ENCODE measurements at regions not wholly inside any gene's neighbourhood (a gene's known extent, or its start where the extent isn't known, plus 50 kb on each side); places are given as distances from the start of the nearest gene placed in this dataset.

DNA sequence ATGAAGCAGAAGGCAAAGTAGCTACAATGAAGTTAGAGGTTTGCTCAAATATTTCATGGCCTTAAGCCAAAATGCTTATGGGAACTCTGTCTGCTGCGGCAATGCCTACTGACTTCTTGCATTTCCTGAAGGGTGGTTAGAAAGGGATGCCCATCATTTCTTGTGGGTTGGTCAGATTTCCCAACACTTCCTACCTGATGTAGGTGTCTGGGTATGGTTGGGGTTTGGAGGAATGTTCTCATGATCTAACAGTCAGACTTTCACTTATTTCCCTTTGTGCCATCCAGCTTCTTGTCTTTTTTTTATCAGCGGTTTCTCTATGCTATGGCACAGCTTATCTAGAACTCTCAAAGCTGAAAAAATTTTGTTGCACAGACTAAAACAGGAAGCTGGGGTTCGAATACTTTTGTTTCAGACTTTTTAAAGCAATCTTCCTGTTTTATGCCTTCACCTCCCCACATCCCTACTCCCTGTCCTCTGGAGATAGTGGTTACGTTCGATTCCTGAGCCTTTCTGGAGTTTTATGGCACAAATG, 307.7 kb downstream of the USP25 start:
- Mint-ChIP-seq H3K27me3 (ENCODE audit: low read depth) (no peaks in the 10 kb centered on the region), H3K4me1 (ENCODE audit: low read depth) (peaks cover 11% of the 10 kb centered on the region), H3K36me3 (ENCODE audit: low read depth) (no peaks in the 10 kb centered on the region), H3K4me3 (ENCODE audit: unreplicated experiment) (no peak overlapping the region), H3K27ac (ENCODE audit: unreplicated experiment) (peak overlapping the region; percentile 34), H3K9me3 (ENCODE audit: low read depth) (peaks cover 9% of the 10 kb centered on the region)
- TF ChIP-seq, protein P1, sequence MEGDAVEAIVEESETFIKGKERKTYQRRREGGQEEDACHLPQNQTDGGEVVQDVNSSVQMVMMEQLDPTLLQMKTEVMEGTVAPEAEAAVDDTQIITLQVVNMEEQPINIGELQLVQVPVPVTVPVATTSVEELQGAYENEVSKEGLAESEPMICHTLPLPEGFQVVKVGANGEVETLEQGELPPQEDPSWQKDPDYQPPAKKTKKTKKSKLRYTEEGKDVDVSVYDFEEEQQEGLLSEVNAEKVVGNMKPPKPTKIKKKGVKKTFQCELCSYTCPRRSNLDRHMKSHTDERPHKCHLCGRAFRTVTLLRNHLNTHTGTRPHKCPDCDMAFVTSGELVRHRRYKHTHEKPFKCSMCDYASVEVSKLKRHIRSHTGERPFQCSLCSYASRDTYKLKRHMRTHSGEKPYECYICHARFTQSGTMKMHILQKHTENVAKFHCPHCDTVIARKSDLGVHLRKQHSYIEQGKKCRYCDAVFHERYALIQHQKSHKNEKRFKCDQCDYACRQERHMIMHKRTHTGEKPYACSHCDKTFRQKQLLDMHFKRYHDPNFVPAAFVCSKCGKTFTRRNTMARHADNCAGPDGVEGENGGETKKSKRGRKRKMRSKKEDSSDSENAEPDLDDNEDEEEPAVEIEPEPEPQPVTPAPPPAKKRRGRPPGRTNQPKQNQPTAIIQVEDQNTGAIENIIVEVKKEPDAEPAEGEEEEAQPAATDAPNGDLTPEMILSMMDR (IDR thresholded peaks at IDR 0.05): no peak
- no peak for DNase-seq (ENCODE audit: low spot score)

DNA sequence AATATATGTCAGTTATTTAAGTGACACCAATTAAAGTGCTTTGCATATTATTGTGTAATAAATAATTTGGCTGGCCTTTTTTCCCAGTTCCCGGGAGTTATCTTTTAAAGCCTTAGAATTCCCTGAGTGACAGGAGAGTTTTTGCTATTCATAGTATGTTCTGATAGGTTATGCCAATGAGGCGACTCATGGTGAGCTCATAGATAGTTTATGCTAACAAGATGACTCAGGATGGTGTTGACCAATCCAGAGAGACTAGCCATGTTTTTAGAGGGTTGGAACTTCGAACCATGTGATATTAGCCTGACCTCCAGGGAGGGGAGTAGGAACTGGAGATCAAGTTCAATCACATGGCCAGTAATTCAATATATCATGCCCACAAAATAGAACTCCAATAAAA, 310.8 kb downstream of the USP25 start:
- peaks cover 11% of the 10 kb centered on the region for H3K4me1 Mint-ChIP-seq (ENCODE audit: low read depth)
- TF ChIP-seq, protein P1 (IDR thresholded peaks at IDR 0.05): no peak

DNA sequence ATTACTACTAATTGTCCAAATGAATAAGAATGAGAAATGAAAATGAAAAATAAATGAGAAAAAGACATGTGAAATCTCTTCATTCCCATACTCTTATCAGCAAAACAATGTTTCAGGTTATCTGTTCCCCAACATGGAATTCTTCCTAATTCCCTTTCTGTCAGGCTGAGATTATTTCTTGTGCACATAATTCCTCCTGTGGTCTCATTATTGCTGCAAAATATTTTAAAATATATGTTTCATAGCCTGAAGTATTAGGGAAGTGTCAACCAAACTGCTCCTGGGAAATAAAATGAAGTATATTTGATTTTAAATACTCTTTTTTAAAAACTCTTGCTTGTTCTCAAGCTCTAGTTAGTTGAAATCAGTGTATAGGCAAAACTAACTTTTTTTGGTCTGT, 314.9 kb downstream of the USP25 start:
- peaks cover 5% of the 10 kb centered on the region for H3K9me3 Mint-ChIP-seq (ENCODE audit: low read depth)
- TF ChIP-seq, protein P1 (IDR thresholded peaks at IDR 0.05): no peak
- DNase-seq (ENCODE audit: low spot score): no peak
- H3K4me3 Mint-ChIP-seq (ENCODE audit: unreplicated experiment): no peak overlapping the region
- no peaks in the 10 kb centered on the region for H3K36me3 Mint-ChIP-seq (ENCODE audit: low read depth)
- no peak overlapping the region for H3K27ac Mint-ChIP-seq (ENCODE audit: unreplicated experiment)
- H3K4me1 Mint-ChIP-seq (ENCODE audit: low read depth): peaks cover 5% of the 10 kb centered on the region
- H3K27me3 Mint-ChIP-seq (ENCODE audit: low read depth): no peaks in the 10 kb centered on the region

More for the DNA sequence above, 310.8 kb downstream of the USP25 start:
- H3K36me3 Mint-ChIP-seq (ENCODE audit: low read depth): no peaks in the 10 kb centered on the region
- no peak for DNase-seq (ENCODE audit: low spot score)
- H3K9me3 Mint-ChIP-seq (ENCODE audit: low read depth): peaks cover 9% of the 10 kb centered on the region
- no peak overlapping the region for H3K27ac Mint-ChIP-seq (ENCODE audit: unreplicated experiment)
- H3K4me3 Mint-ChIP-seq (ENCODE audit: unreplicated experiment): no peak overlapping the region
- no peaks in the 10 kb centered on the region for H3K27me3 Mint-ChIP-seq (ENCODE audit: low read depth)

DNA sequence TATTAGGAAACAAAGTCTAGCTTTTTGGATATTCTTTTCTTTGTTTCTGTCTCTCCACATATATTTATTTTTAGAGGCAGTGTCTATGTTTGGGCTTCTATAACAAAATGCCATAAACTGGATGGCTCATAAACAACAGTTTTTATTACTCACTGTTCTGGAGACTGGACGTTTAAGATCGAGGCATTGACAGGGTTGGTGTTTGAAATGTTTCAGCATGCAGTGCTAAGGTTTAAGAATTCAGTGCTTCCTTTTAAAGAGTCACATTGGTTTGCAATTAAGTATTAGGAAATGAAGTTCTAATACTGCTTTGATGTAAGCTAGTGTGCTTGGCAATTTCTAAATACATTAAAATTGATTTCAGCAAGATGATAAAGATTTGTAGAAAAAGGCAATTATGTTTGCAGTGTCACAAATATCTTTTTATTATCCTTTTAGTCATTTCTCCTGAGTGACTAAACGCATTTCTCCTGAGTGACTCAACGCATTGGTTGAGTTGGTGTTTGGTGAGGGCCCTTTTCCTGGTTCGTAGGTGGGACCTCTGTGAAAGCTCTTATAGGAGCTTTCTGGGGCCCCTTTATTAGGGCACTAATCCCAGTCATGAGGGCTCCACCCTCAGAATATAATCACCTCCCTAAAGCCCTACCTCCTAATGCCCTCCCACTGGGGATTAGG, 317.0 kb downstream of the USP25 start:
- H3K4me1 Mint-ChIP-seq (ENCODE audit: low read depth): peaks cover 5% of the 10 kb centered on the region

DNA sequence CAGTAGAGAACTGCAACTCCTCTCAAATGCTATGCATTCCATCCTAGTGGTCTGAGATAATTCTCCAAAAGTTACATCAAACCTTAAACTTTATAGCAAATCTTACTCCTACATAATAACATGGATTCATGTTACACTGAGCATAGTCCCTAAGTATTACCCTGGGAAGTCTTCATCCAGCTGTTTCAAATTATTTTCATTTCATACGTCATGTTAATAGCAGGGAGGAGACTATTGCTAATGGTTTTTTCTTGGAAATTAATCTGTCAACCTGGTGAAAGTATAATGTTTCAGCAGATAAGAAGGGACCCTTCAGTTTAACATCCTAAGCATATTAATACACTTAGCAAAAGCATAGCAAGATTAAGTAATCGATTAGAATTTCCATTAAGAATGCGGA, 318.1 kb downstream of the USP25 start:
- H3K9me3 Mint-ChIP-seq (ENCODE audit: low read depth): no peaks in the 10 kb centered on the region
- H3K27me3 Mint-ChIP-seq (ENCODE audit: low read depth): no peaks in the 10 kb centered on the region
- no peak overlapping the region for H3K4me3 Mint-ChIP-seq (ENCODE audit: unreplicated experiment)
- H3K36me3 Mint-ChIP-seq (ENCODE audit: low read depth): no peaks in the 10 kb centered on the region
- H3K4me1 Mint-ChIP-seq (ENCODE audit: low read depth): peaks cover 5% of the 10 kb centered on the region
- TF ChIP-seq, protein P1 (IDR thresholded peaks at IDR 0.05): no peak
- no peak for DNase-seq (ENCODE audit: low spot score)
- H3K27ac Mint-ChIP-seq (ENCODE audit: unreplicated experiment): no peak overlapping the region

More for the DNA sequence above, 317.0 kb downstream of the USP25 start:
- TF ChIP-seq, protein P1 (IDR thresholded peaks at IDR 0.05): no peak
- Mint-ChIP-seq H3K27ac (ENCODE audit: unreplicated experiment) (no peak overlapping the region), H3K9me3 (ENCODE audit: low read depth) (no peaks in the 10 kb centered on the region), H3K36me3 (ENCODE audit: low read depth) (no peaks in the 10 kb centered on the region), H3K4me3 (ENCODE audit: unreplicated experiment) (no peak overlapping the region), H3K27me3 (ENCODE audit: low read depth) (no peaks in the 10 kb centered on the region)
- DNase-seq (ENCODE audit: low spot score): no peak

Data from chondrocyte (in vitro differentiated cells).